Activated CD4-positive, alpha-beta T cell treated with anti-CD3 and anti-CD28 coated beads, Interleukin-2, amount 50 U/mL, for 48 hours (primary cell): ENCODE measurements at regions not wholly inside any gene's neighbourhood (a gene's known extent, or its start where the extent isn't known, plus 50 kb on each side); places are given as distances from the start of the nearest gene placed in this dataset.

Experiments
- DNase-seq, 2 experiments: peaks; one replicate each; pipeline ENCODE4 v3.0.0-alpha.2; 2020

DNA sequence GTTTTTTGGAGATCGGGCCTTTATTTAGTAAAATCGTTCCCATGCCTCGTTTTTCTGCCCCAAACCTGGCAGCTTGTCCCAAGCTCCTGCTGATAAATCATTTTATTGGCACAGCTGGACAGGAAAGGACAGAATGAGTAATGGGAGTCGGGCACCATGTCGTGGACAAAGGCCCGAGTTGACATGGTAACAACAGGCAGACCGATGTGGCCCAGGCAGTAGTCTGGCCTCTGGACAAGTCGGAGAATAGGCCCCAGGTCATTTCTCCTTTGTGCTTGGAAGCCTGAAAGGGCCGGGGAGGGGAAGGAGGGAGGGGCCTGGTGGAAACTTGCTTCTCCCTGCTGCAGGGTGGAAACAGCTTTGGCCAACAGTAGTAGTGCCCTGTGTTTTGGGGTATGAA, 234.9 kb downstream of the SUDS3 start:
- DNase-seq = no peak

- DNase-seq = no peak
Measured at GRCh38 chr12:118611770-118612169, 235.4 kb downstream of the SUDS3 start.

DNA sequence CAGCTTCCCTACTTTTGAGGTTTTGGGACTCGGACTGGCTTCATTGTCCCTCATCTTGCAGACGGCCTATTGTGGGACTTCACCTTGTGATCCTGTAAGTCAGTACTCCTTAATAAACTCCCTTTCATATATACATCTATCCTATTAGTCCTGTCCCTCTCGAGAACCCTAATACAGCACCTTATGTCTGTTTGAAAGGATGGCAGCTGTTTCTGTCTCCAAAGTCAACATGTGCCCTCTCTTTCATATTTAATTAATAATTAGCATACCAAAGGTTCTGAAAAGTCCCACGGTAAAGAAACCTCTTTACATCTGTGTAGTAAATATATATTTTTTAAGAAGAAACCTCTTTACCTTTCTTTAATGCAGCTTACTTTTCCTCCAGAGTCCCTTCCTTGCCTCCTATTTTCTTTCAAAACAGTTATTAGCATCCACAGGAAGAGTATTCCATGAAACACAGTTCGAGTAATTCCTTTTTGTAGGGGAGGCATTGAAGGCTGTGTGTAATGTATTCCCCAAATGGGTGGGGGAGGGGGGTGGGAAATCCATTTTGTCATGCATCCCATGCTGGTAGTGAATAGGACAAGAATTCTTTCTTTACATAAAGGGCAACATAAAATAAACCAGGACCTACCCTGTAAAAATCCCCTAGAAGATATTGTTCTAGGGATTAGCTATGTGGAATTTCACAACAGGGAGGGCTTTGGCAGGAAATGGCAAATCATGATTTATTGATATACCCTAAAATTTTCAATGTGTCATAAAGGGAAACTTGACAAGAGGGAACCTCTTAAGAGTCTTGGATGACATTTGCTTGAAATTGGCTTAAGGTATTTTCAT, 241.5 kb downstream of the SUDS3 start:
- no peak for DNase-seq

- DNase-seq = no peak
Measured at GRCh38 chr12:118618695-118619094, 242.3 kb downstream of the SUDS3 start.

DNA sequence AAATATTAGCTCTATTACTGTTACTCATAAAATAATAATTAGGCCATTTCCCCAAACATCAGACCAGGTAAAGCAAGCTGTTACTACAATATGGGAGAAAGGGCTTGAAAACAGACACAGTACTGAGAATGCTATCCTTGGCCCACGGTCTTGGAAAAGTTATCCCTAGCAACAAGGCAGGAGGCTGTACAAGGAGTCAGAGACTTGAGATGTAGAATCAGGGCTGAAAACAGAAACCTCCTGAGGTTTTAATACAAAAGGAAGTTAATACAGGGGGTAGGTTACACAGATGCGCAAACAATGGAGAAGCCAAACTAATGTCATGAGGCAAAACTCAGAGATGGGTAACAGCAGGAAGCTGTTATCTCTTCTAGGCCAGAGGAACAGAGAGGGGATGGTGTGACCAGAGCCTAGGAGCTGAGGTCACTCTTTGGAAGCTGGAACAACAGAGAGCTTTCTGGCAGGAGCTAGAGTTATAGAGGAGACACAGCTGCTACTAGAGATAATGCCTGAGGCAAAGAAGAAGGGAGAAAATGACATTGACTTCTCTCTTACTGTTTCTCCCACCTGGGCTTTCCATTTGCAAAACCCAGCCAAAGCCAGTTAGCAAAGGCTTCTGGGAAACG, 248.8 kb downstream of the SUDS3 start:
- DNase-seq = no peak

DNA sequence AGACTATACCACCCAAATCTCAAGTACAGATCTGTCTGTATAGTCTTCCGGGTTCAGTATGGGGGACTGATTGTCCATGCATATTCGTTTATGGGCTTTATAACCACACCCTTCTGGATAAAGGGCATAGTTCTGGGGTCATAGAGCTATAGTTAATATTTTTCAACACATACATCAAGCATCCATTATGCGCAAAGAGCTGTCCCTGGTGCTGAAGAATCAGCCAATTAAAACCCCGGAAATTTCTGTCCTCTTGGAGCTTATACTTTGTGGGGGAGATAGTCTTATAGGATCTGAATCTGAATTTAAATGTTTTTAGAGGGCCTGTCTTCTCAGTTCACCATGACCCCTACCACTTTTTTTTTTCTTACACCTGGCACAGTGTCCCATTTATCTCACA, 256.7 kb downstream of the SUDS3 start:
- DNase-seq = no peak

- DNase-seq = no peak
Measured at GRCh38 chr12:118635276-118635675, 258.9 kb downstream of the SUDS3 start.

DNA sequence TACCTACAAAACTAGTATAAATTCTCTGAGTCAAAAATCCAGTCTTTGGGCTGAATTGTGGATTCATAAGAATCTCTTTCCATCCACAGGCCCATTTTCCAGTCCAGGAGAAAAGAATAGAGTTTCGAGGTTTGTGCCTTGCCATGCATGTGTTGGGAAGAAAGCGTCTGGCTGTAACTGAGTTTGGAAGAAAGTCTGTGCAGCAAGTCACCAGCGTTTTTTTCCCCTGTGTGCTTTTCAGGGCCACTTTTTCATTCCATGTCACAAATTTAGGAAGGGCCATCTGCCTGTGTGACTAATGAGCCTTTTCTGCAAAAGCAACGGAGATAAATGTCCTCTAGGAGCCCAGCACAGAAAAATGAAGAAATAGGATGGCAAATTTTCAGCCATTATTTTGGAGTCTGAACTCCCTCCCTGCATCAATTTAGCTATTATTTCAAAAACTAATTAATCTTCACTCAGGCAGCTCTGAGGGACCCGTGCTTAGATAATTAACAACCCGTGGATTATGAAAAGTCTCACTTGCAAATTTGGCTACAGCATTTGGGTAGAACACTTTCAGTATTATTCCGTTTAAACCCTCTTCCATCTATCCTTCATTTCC, 261.5 kb downstream of the SUDS3 start:
- DNase-seq = no peak

GRCh38 chr12:118641249-118641648, 264.9 kb downstream of the SUDS3 start:
- DNase-seq = no peak

DNA sequence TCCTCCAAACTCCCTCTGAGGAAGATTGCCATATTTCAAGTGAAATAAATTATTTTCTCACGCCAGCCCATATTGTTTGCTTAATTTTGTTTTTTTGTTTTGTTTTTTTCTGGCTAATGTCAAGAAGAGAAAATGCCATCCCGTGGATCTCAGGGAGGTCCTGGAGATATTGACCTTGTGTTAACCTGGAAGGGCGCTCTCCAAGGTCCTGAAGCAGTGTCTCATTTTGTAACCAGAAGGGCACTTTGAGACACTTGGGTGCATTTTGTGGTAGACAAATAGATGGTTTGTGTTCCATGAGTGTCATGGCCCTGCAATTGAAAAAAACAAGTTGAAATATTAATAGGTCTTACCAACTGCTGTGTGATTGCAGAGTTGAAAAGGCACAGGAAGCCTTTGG, 268.9 kb downstream of the SUDS3 start:
- DNase-seq = peak in 1 of 2 experiments; percentile 8

DNA sequence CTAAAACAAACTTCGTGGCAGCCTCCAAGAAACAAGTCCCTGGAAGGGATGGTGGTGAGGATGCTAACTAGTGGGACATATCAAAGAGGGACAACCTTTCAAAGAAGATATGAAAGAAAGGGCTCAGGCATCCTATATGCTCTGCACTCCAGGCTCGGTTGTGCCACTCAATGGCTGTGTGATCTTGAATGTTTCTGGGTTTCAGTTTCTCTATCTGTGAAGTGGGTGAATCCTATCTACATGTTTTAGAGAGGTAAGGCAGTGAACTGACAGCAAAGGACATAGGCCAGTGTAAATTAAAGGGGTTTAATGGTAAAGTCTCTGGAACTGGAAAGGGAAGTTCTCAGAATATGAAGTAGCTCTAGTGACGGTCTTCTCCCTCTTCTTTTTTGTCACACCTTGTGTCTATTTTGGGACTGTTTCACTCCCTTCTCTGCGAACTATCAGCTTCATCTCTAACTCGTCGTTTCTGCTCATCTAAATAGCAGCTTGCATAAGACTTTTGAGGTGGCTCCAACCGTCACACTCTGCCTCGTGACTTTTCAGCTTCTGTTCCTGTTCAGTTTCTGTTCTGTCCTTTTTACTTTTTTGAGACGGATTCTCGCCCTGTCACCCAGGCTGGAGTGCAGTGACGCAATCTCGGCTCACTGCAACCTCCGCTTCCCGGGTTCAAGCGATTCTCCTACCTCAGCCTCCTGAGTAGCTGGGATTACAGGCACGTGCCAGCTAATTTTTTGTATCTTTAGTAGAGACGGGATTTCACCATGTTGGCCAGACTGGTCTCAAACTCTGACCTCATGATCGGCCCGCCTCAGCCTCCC, 273.6 kb downstream of the SUDS3 start:
- no peak for DNase-seq

DNA sequence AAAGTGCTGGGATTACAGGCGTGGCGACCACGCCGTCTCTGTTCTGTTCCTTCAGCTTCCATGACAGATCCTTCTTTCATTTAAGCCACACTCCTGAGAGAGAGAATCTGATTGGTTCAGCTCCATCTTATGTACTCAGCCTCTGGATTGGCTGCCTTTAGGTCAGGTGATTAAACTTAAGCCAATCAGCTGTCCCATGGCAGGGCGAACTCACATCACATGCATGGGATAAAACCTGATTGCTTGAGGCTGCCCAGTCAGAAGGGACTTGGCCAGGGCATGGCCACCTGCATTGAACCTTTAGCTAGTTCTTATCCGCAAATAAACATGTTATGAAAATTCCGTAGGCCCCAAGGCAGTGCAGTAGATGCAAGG, 274.2 kb downstream of the SUDS3 start:
- no peak for DNase-seq

DNA sequence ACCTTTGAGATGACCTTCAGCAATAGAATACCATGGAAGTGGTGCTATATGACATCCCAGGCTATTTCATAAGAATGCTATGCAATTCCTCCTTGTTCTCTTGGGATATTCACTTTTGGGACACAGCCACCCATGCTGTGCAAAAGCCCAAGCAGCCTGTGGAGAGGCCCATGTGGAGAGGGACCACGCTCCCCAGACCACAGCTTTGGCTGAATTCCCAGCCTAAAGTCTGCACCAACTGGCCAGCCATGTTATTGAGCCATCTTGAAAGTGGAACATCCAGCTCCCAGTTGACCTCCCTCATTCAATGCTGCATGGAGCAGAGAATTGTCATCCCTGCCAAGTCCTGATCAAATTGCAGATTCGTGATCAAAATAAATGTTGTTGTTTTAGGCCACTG, 275.1 kb downstream of the SUDS3 start:
- DNase-seq = no peak

- DNase-seq = no peak
Measured at GRCh38 chr12:118655588-118655987, 279.2 kb downstream of the SUDS3 start.

- no peak for DNase-seq
Measured at GRCh38 chr12:118680356-118680963, 300.9 kb upstream of the SRRM4 start.

DNA sequence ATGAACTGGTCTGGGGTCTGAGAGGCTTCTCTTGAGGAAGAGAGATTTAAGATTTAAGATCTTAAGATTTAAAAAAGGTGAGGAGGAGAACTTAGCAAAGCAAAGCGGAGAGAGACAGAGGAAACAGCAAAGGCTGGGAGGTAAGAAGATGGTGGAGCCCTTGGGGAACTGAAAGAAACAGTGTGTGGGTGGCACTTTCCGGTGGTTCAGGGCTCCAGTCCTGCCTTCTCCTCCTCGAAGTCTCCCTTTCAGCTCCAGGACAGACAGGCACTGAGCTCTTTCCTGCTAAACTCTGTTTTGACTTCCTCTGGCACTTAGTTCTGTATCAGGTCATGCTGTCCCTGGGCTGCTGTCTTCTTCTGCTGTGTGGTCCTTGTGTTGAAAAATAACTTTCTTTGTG, 298.7 kb upstream of the SRRM4 start:
- DNase-seq = no peak

DNA sequence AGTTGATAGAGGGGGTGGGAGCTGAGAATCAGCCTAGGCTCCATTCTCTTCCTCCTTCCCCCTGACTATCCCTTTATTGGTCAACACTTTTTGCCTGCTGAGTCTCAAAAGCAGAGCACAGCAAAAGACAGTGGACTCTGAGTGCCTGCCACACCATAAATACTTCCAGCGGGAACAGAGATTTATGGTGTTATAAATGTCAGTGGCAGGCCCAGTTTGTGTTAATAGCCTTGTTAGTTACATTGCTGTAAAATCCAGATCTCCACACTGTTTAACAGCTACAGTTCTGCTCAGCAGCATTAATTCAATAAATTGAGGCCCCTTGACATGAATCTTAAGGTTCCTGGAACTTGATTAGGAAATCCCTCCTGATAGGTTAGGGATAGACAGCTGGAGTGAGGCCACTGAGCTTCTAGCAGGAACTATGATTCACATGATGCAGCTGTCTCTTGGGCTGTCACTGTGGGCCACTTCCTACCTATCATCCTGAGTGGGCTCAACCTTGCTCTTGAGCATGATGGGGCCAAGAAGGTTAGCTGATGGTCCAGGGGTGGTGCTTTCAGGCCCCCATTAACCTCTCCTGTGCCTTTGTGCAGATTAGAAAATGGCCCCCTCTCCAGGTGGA, 295.2 kb upstream of the SRRM4 start:
- DNase-seq = no peak

DNA sequence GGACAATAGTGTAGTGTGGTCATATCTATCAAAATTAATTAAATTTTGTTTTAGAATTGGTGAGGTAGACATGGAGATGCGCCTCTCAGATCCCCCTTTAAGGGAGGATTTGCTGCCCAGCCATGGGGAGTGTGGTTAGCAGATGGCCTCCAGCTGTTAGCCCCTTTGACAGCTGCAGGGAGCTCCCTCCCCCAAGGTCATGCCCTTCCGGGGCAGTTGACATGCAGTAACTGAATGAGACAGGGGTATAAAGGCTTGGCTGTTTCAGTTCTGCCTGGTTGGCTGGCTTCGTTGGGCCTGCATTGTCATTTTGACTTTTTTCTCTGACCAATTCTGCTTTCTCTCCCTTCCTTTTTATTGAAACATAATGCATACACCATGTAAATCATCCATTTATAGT, 291.5 kb upstream of the SRRM4 start:
- DNase-seq = no peak

DNA sequence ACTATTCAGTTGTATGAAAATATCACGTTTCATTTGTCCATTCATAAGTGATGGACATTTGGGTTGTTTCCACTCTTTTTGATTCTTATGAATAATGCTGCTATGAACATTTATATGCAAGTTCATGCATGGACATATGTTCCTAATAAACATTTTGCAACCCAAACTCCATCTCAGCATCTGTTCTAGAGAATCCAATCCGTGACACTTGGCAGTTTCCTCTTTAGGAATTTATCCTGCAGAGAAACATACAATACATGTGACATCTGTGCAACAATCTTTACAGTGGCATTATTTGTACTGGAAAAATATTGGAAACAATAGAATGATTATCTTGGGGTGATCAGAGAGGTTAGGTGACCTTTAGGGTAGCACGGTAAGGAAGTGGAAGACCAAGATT, 290.8 kb upstream of the SRRM4 start:
- DNase-seq = no peak

DNA sequence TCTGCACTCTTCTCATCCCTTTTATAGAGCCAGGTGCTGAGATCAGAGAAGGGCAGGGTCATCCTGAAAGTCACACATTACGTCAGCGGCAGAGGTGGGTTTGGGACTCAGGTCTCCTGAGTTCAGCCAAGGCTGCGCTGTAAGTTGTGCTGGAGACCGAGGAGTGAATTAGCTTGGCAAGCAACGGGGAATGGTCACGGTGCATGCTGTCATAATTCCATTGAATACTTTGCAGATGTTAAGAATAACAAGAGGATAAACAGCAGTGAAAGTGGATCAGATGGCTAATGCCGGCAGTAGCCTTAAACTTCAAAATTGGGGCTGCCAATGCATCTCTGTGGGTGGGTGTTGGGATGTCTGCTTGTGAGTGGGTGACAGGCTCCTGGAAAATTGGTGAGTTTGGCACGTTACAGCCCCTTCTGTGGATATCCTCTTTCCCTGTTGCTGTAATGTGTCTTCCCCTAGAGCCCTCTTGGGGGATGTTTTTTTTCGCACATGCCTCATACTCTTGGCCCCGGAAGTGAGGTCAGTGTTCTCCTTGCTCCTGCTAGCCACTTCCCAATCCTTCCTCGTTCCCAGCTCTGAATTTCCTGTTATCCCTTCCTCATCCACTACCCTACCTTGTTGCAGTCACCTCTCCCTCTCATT, 287.1 kb upstream of the SRRM4 start:
- no peak for DNase-seq

DNA sequence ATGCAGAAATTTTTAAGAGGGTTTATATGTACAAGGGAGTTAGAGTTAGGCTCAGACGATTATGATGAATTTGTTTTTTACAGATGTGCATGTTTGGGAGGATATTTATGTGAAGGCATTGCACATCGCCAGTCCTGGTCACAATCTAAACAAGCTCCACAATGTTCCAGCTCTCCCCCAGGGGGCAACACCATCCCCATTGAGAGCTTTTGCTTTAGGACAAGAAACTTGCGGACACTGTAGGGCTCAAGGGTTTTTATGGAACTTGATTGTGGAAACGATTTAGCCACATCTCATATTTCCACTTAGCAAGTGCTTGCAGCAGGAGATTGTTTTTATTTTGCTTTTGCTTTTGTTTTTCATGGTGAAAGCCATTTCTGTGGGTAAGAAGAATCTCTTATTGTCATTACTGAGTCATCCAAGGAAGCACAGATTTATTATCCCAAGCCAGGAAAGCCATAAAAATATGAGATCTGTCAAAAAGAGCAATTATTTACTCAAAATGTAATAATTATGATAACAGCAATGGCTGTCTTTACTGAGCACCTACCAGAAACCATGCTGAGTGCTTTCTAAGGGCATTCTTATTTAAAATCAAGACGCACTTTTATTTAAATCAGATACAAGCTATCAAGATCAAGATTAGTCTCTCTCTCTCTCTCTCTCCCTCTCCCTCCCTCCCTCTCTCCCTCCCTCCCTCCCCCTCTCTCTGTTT, 276.7 kb upstream of the SRRM4 start:
- DNase-seq = no peak
